ENCODE measurements at regions not wholly inside any gene's neighbourhood (a gene's known extent, or its start where the extent isn't known, plus 50 kb on each side); places are given as distances from the start of the nearest gene placed in this dataset.

- H3K4me3 ChIP-seq = no peak overlapping the region
- no peak overlapping the region for H3K27ac ChIP-seq
- peaks cover 0 to 26% (median 0%) of the 10 kb centered on the region in 7 donors for H3K27me3 ChIP-seq (replicated peaks in 1 of 7)
- DNase-seq = no peak
- intact Hi-C loops (cut with DNase I; ENCODE audit: low total_unique reads) = no loop called here
- no peaks in the 10 kb centered on the region for H3K4me1 ChIP-seq
- TF ChIP-seq CTCF (IDR thresholded peaks at IDR 0.05 in 8 of 11, conservative IDR thresholded peaks at IDR 0.05 in 3 of 11) = no peak
- no peak for TF ChIP-seq POLR2A (IDR thresholded peaks at IDR 0.05)
- no peak for TF ChIP-seq POLR2AphosphoS5 (IDR thresholded peaks at IDR 0.05)
- WGBS, 5 donors = 52 to 64% (median 57%) methylated on average over 6 of the region's 6 CpGs
- no peaks in the 10 kb centered on the region for H3K9me3 ChIP-seq
- H3K36me3 ChIP-seq = no peaks in the 10 kb centered on the region
These were observed 74.7 kb downstream of the LSM5 start for GRCh38 chr7:32415519-32415918.

DNA sequence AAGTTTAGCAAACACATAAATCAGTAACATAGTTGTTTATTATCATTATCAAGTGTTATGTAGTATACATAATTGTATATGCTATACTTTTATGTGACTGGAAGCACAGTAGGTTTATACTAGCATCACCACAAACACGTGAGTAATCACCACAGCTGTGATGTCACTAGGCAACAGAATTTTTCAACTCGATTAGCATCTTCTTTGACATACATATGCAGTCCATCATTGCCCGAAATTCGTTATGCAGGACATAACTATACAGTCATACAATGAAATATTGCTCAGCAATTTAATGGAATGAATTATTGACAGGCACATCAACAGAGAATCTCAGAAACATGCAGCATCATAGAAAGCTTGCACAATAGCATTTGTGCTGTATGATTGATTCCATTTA lies 77.7 kb downstream of the LSM5 start:
- Histone ChIP-seq H3K36me3 (no peaks in the 10 kb centered on the region), H3K4me3 (no peak overlapping the region), H3K27ac (no peak overlapping the region), H3K4me1 (no peaks in the 10 kb centered on the region), H3K9me3 (no peaks in the 10 kb centered on the region), H3K27me3 (replicated peaks in 1 of 7) (peaks cover 0 to 19% (median 0%) of the 10 kb centered on the region in 7 donors)
- TF ChIP-seq POLR2A (IDR thresholded peaks at IDR 0.05) = no peak
- no peak for DNase-seq
- WGBS, 5 donors = 69 to 85% (median 75%) methylated on average over 4 of the region's 4 CpGs
- intact Hi-C loops (cut with DNase I; ENCODE audit: low total_unique reads) = no loop called here

DNA sequence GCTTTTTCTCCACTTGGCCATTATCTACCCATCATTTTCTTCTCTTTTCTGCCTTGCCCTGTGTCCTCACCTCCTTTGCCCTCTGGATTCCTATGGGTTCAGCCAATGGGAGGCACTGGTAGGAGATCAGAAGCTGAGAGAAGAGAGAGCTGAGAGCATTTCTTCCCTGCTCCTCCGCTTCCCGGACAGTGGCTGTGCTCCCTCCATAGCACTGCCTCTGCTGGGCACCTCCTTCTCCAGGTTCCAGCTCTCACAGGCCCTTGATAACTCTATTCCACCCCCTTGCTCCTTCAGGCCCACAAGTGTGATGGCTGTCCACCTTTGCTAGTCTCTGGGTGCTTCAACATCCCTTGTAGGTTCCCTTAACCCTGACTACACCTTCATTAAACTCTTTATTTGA lies 79.6 kb downstream of the LSM5 start:
- Histone ChIP-seq H3K9me3 (no peaks in the 10 kb centered on the region), H3K27ac (no peak overlapping the region), H3K36me3 (no peaks in the 10 kb centered on the region), H3K27me3 (replicated peaks in 1 of 7) (peaks cover 0 to 9% (median 0%) of the 10 kb centered on the region in 7 donors), H3K4me1 (no peaks in the 10 kb centered on the region), H3K4me3 (no peak overlapping the region)
- no peak for DNase-seq
- TF ChIP-seq CTCF (IDR thresholded peaks at IDR 0.05 in 8 of 11, conservative IDR thresholded peaks at IDR 0.05 in 3 of 11) (no peak), POLR2A (IDR thresholded peaks at IDR 0.05) (no peak), POLR2AphosphoS5 (IDR thresholded peaks at IDR 0.05) (no peak)
- 78 to 100% (median 91%) methylated on average over 2 of the region's 2 CpGs for WGBS, 5 donors
- intact Hi-C loops (cut with DNase I; ENCODE audit: low total_unique reads) = no loop called here

GRCh38 chr7:32406386-32406785 lies 83.8 kb downstream of the LSM5 start:
- intact Hi-C loops (cut with DNase I; ENCODE audit: low total_unique reads) = no loop called here
- WGBS, 5 donors = 0 to 52% (median 0%) methylated on average over 1 of the region's 1 CpG
- no peak for DNase-seq
- H3K36me3 ChIP-seq = no peaks in the 10 kb centered on the region
- no peaks in the 10 kb centered on the region for H3K4me1 ChIP-seq
- no peaks in the 10 kb centered on the region for H3K9me3 ChIP-seq
- TF ChIP-seq POLR2AphosphoS5 (IDR thresholded peaks at IDR 0.05) = no peak
- TF ChIP-seq CTCF (IDR thresholded peaks at IDR 0.05 in 8 of 11, conservative IDR thresholded peaks at IDR 0.05 in 3 of 11) = no peak
- TF ChIP-seq POLR2A (IDR thresholded peaks at IDR 0.05) = no peak
- no peak overlapping the region for H3K4me3 ChIP-seq
- H3K27me3 ChIP-seq (replicated peaks in 1 of 7) = peaks cover 0 to 8% (median 0%) of the 10 kb centered on the region in 7 donors
- H3K27ac ChIP-seq = no peak overlapping the region

Measured in spleen (tissue), 11 donors.